Activated naive CD8-positive, alpha-beta T cell treated with anti-CD3 and anti-CD28 coated beads, Interleukin-2, amount 10 ng/mL, durations not matched to agents 7 days and 5 days (primary cell): ENCODE measurements at regions not wholly inside any gene's neighbourhood (a gene's known extent, or its start where the extent isn't known, plus 50 kb on each side); places are given as distances from the start of the nearest gene placed in this dataset.

ENCODE experiments used
- ATAC-seq: fragments of 150-1000 bp; cut with Tn5 transposase; one replicate; pipeline ENCODE4 v1.10.0; 2021; ENCODE audit warnings: low read depth, moderate library complexity
- POLR2A ChIA-PET: fragments of 350-600 bp; sonication (Branson Sonifier 250); formaldehyde crosslinking; loops from one replicate; lab custom pipeline; 2021; ENCODE audit warnings: antibody characterized with exemption; lab: Charles Lee
- DNase-seq: peaks from one replicate; pipeline ENCODE4 v3.0.0; 2021
- H3K27ac Mint-ChIP-seq: one replicate; pipeline ENCODE4 v1.8.0; 2022; ENCODE audit warnings: mild to moderate bottlenecking, mixed read lengths
- H3K27me3 Mint-ChIP-seq: one replicate; pipeline ENCODE4 v1.8.0; 2022; ENCODE audit warnings: mild to moderate bottlenecking, moderate library complexity, mixed read lengths
- H3K36me3 Mint-ChIP-seq: one replicate; pipeline ENCODE4 v1.8.0; 2021; ENCODE audit warnings: mild to moderate bottlenecking, mixed read lengths
- H3K4me1 Mint-ChIP-seq: one replicate; pipeline ENCODE4 v1.8.0; 2021; ENCODE audit warnings: mixed read lengths
- H3K4me3 Mint-ChIP-seq: one replicate; pipeline ENCODE4 v1.8.0; 2022; ENCODE audit warnings: mild to moderate bottlenecking, moderate library complexity, mixed read lengths
- H3K9me3 Mint-ChIP-seq: one replicate; pipeline ENCODE4 v1.8.0; 2021; ENCODE audit warnings: mixed read lengths

- POLR2A ChIA-PET = no interaction called here
- DNase-seq = no peak
- no peak overlapping the region for H3K4me3 Mint-ChIP-seq
Measured at GRCh38 chr1:228870041-228870713, 134.9 kb downstream of the RHOU start.

GRCh38 chr1:228871314-228872061 is 136.2 kb downstream of the RHOU start:
- H3K9me3 Mint-ChIP-seq = no peaks in the 10 kb centered on the region
- DNase-seq (no peak), ATAC-seq (no peak)
- H3K27ac Mint-ChIP-seq = no peak overlapping the region
- H3K27me3 Mint-ChIP-seq = peaks cover 7% of the 10 kb centered on the region
- POLR2A ChIA-PET = no interaction called here
- no peak overlapping the region for H3K4me3 Mint-ChIP-seq
- H3K4me1 Mint-ChIP-seq = peaks cover 4% of the 10 kb centered on the region
- no peaks in the 10 kb centered on the region for H3K36me3 Mint-ChIP-seq

More at GRCh38 chr1:228870041-228870713, 134.9 kb downstream of the RHOU start:
- H3K4me1 Mint-ChIP-seq = peaks cover 8% of the 10 kb centered on the region
- no peaks in the 10 kb centered on the region for H3K9me3 Mint-ChIP-seq
- no peak for ATAC-seq
- peaks cover 7% of the 10 kb centered on the region for H3K27me3 Mint-ChIP-seq
- no peaks in the 10 kb centered on the region for H3K36me3 Mint-ChIP-seq
- no peak overlapping the region for H3K27ac Mint-ChIP-seq

GRCh38 chr1:228872080-228872479 is 136.8 kb downstream of the RHOU start:
- no peak for ATAC-seq
- peaks cover 8% of the 10 kb centered on the region for H3K4me1 Mint-ChIP-seq

GRCh38 chr1:228873709-228874108 is 138.4 kb downstream of the RHOU start:
- no peaks in the 10 kb centered on the region for H3K36me3 Mint-ChIP-seq
- DNase-seq (no peak), ATAC-seq (no peak)
- no peak overlapping the region for H3K27ac Mint-ChIP-seq
- peaks cover 7% of the 10 kb centered on the region for H3K27me3 Mint-ChIP-seq
- H3K4me1 Mint-ChIP-seq = peaks cover 6% of the 10 kb centered on the region
- peaks cover 2% of the 10 kb centered on the region for H3K9me3 Mint-ChIP-seq
- H3K4me3 Mint-ChIP-seq = no peak overlapping the region
- POLR2A ChIA-PET = no interaction called here

More at GRCh38 chr1:228872080-228872479, 136.8 kb downstream of the RHOU start:
- no peak for DNase-seq
- H3K4me3 Mint-ChIP-seq = no peak overlapping the region
- H3K27ac Mint-ChIP-seq = no peak overlapping the region
- POLR2A ChIA-PET = no interaction called here
- no peaks in the 10 kb centered on the region for H3K9me3 Mint-ChIP-seq
- H3K27me3 Mint-ChIP-seq = peaks cover 7% of the 10 kb centered on the region
- H3K36me3 Mint-ChIP-seq = no peaks in the 10 kb centered on the region

GRCh38 chr1:228875741-228876140 is 140.5 kb downstream of the RHOU start:
- peaks cover 2% of the 10 kb centered on the region for H3K27me3 Mint-ChIP-seq
- H3K4me3 Mint-ChIP-seq = no peak overlapping the region
- no peak overlapping the region for H3K27ac Mint-ChIP-seq
- H3K4me1 Mint-ChIP-seq = peaks cover 6% of the 10 kb centered on the region
- no peak for DNase-seq
- POLR2A ChIA-PET = no interaction called here
- H3K36me3 Mint-ChIP-seq = no peaks in the 10 kb centered on the region
- ATAC-seq = no peak
- peaks cover 2% of the 10 kb centered on the region for H3K9me3 Mint-ChIP-seq

GRCh38 chr1:228876187-228876586 is 140.9 kb downstream of the RHOU start:
- no peak for DNase-seq
- H3K27me3 Mint-ChIP-seq = peaks cover 2% of the 10 kb centered on the region
- no peak for ATAC-seq
- H3K36me3 Mint-ChIP-seq = no peaks in the 10 kb centered on the region
- H3K9me3 Mint-ChIP-seq = peaks cover 2% of the 10 kb centered on the region
- H3K4me1 Mint-ChIP-seq = peaks cover 6% of the 10 kb centered on the region
- no peak overlapping the region for H3K27ac Mint-ChIP-seq
- POLR2A ChIA-PET = no interaction called here
- H3K4me3 Mint-ChIP-seq = no peak overlapping the region

- POLR2A ChIA-PET = no interaction called here
- H3K27ac Mint-ChIP-seq = no peak overlapping the region
- no peak overlapping the region for H3K4me3 Mint-ChIP-seq
Measured at GRCh38 chr1:228879164-228879563, 143.9 kb downstream of the RHOU start.

GRCh38 chr1:228882041-228882770 is 146.9 kb downstream of the RHOU start:
- Mint-ChIP-seq H3K27me3 (no peaks in the 10 kb centered on the region), H3K4me3 (no peak overlapping the region), H3K4me1 (peaks cover 5% of the 10 kb centered on the region), H3K9me3 (peaks cover 9% of the 10 kb centered on the region), H3K27ac (no peak overlapping the region), H3K36me3 (peaks cover 6% of the 10 kb centered on the region)
- POLR2A ChIA-PET = no interaction called here
- DNase-seq (no peak), ATAC-seq (no peak)

More at GRCh38 chr1:228879164-228879563, 143.9 kb downstream of the RHOU start:
- Mint-ChIP-seq H3K27me3 (no peaks in the 10 kb centered on the region), H3K9me3 (peaks cover 5% of the 10 kb centered on the region), H3K4me1 (peaks cover 6% of the 10 kb centered on the region), H3K36me3 (no peaks in the 10 kb centered on the region)
- DNase-seq (no peak), ATAC-seq (no peak)

GRCh38 chr1:228882771-228883450 is 147.6 kb downstream of the RHOU start:
- DNase-seq = no peak
- H3K4me1 Mint-ChIP-seq = peaks cover 5% of the 10 kb centered on the region
- H3K4me3 Mint-ChIP-seq = no peak overlapping the region
- no peaks in the 10 kb centered on the region for H3K27me3 Mint-ChIP-seq
- no peak for ATAC-seq
- H3K36me3 Mint-ChIP-seq = peaks cover 6% of the 10 kb centered on the region
- POLR2A ChIA-PET = no interaction called here
- H3K9me3 Mint-ChIP-seq = peaks cover 9% of the 10 kb centered on the region
- no peak overlapping the region for H3K27ac Mint-ChIP-seq

GRCh38 chr1:228883535-228883934 is 148.3 kb downstream of the RHOU start:
- ATAC-seq = no peak
- POLR2A ChIA-PET = no interaction called here
- no peaks in the 10 kb centered on the region for H3K27me3 Mint-ChIP-seq
- DNase-seq = no peak
- no peak overlapping the region for H3K27ac Mint-ChIP-seq
- H3K4me1 Mint-ChIP-seq = peaks cover 5% of the 10 kb centered on the region
- peaks cover 7% of the 10 kb centered on the region for H3K9me3 Mint-ChIP-seq
- no peak overlapping the region for H3K4me3 Mint-ChIP-seq
- peaks cover 6% of the 10 kb centered on the region for H3K36me3 Mint-ChIP-seq

- Mint-ChIP-seq H3K4me1 (peaks cover 7% of the 10 kb centered on the region), H3K36me3 (peaks cover 6% of the 10 kb centered on the region), H3K9me3 (peaks cover 7% of the 10 kb centered on the region), H3K27me3 (no peaks in the 10 kb centered on the region), H3K4me3 (no peak overlapping the region), H3K27ac (no peak overlapping the region)
- ATAC-seq (no peak), DNase-seq (no peak)
- POLR2A ChIA-PET = no interaction called here
Measured at GRCh38 chr1:228884196-228884595, 148.9 kb downstream of the RHOU start.

GRCh38 chr1:228884615-228885566 is 149.6 kb downstream of the RHOU start:
- Mint-ChIP-seq H3K4me1 (peaks cover 14% of the 10 kb centered on the region), H3K9me3 (peaks cover 7% of the 10 kb centered on the region), H3K27ac (no peak overlapping the region), H3K27me3 (no peaks in the 10 kb centered on the region), H3K4me3 (no peak overlapping the region), H3K36me3 (peaks cover 6% of the 10 kb centered on the region)
- ATAC-seq = no peak
- POLR2A ChIA-PET = no interaction called here
- DNase-seq = no peak
